ENCODE measurements at regions not wholly inside any gene's neighbourhood (a gene's known extent, or its start where the extent isn't known, plus 50 kb on each side); places are given as distances from the start of the nearest gene placed in this dataset.
"Not testable (repeated sequence)": the region's sequence is repeated elsewhere in the genome, so short reads cannot be mapped to it uniquely, and the experiment has no call there.

DNA sequence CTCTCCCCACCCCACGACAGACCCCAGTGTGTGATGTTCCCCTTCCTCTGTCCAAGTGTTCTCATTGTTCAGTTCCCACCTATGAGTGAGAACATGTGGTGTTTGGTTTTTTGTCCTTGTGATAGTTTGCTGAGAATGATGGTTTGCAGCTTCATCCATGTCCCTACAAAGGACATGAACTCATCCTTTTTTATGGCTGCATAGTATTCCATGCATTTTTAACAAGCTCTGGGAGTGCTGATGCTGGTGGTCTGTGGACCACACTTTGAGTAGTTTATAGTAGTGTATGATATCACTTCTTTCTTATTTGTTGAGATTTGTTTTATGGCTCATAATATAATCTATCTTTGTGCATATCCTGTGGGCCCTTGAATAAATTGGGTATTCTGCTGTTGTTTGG, 706.2 kb downstream of the GLUD2 start:
- not testable (repeated sequence) for TF ChIP-seq POLR2A, POLR2AphosphoS5 (IDR thresholded peaks at IDR 0.05)
- TF ChIP-seq, protein P1, sequence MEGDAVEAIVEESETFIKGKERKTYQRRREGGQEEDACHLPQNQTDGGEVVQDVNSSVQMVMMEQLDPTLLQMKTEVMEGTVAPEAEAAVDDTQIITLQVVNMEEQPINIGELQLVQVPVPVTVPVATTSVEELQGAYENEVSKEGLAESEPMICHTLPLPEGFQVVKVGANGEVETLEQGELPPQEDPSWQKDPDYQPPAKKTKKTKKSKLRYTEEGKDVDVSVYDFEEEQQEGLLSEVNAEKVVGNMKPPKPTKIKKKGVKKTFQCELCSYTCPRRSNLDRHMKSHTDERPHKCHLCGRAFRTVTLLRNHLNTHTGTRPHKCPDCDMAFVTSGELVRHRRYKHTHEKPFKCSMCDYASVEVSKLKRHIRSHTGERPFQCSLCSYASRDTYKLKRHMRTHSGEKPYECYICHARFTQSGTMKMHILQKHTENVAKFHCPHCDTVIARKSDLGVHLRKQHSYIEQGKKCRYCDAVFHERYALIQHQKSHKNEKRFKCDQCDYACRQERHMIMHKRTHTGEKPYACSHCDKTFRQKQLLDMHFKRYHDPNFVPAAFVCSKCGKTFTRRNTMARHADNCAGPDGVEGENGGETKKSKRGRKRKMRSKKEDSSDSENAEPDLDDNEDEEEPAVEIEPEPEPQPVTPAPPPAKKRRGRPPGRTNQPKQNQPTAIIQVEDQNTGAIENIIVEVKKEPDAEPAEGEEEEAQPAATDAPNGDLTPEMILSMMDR (IDR thresholded peaks at IDR 0.05 in 8 of 11, conservative IDR thresholded peaks at IDR 0.05 in 3 of 11) = not testable (repeated sequence)

All from spleen (tissue), 7 donors.